ENCODE measurements at regions not wholly inside any gene's neighbourhood (a gene's known extent, or its start where the extent isn't known, plus 50 kb on each side); places are given as distances from the start of the nearest gene placed in this dataset.

- TF ChIP-seq RAD21 (IDR thresholded peaks at IDR 0.05; ENCODE audit: low read depth): no peak
- TF ChIP-seq REST (IDR thresholded peaks at IDR 0.05; ENCODE audit: low read depth): no peak
- no peak for TF ChIP-seq CREB1 (IDR thresholded peaks at IDR 0.05; ENCODE audit: low read depth)
Observed at GRCh38 chr19:31946491-31946890, 398.9 kb upstream of the ZNF507 start.

All from Ishikawa (cell line).